ENCODE measurements at regions not wholly inside any gene's neighbourhood (a gene's known extent, or its start where the extent isn't known, plus 50 kb on each side); places are given as distances from the start of the nearest gene placed in this dataset.

- no peak overlapping the region for H3K9ac ChIP-seq (ENCODE audit: control insufficient read depth, extremely low read depth, insufficient read depth, low read length)
- no peaks in the 10 kb centered on the region for H3K36me3 ChIP-seq (ENCODE audit: control insufficient read depth in 2 of 2, extremely low read depth in 1 of 2, insufficient read depth in 2 of 2, low read length in 2 of 2)
- H3K27ac ChIP-seq (ENCODE audit: control insufficient read depth, insufficient read depth, low read length), result no peak overlapping the region
- TF ChIP-seq EZH2 (IDR thresholded peaks at IDR 0.05; ENCODE audit: low read length) (no peak), CTCF (optimal IDR thresholded peaks at IDR 0.05 in 1 of 3, IDR thresholded peaks at IDR 0.05 in 1 of 3, conservative IDR thresholded peaks at IDR 0.05 in 1 of 3; ENCODE audit: extremely low read depth in 1 of 3, insufficient read depth in 2 of 3, low read length in 3 of 3) (no peak)
- H3K27me3 ChIP-seq (ENCODE audit: control insufficient read depth, extremely low read depth, insufficient read depth, low read length), result peaks cover 4% of the 10 kb centered on the region
- no peak for FAIRE-seq
- no peaks in the 10 kb centered on the region for H3K79me2 ChIP-seq (ENCODE audit: control insufficient read depth, insufficient read depth, low read length)
- no peaks in the 10 kb centered on the region for H3K4me1 ChIP-seq (ENCODE audit: control insufficient read depth, extremely low read depth, insufficient read depth, low read length)
- H3K4me2 ChIP-seq (ENCODE audit: control insufficient read depth, extremely low read depth, insufficient read depth, low read depth, low read length), result no peak overlapping the region
- H4K20me1 ChIP-seq (ENCODE audit: control insufficient read depth, extremely low read depth, insufficient read depth, low read length), result no peaks in the 10 kb centered on the region
- dilution Hi-C loops (cut with MboI; ENCODE audit: extremely low pct_ligation_motif_present, low sequenced_read_pairs), result no loop called here
- H3K4me3 ChIP-seq (ENCODE audit: control insufficient read depth in 2 of 3, extremely low read depth in 1 of 3, insufficient read depth in 2 of 3, low read depth in 1 of 3, low read length in 3 of 3), result no peak overlapping the region
- no peaks in the 10 kb centered on the region for H3K9me3 ChIP-seq (ENCODE audit: control insufficient read depth, low read depth, low read length)
- no peak for DNase-seq (ENCODE audit: low read depth, low spot score)
- no peaks in the 10 kb centered on the region for H3K9me1 ChIP-seq (ENCODE audit: control insufficient read depth, extremely low read depth, insufficient read depth, low read length)
- no peak overlapping the region for H2AFZ ChIP-seq (ENCODE audit: control insufficient read depth, low read length)
These were observed 475.0 kb downstream of the MATN1 start for GRCh38 chr1:30248373-30248772.

- no peaks in the 10 kb centered on the region for H3K9me3 ChIP-seq (ENCODE audit: control insufficient read depth, low read depth, low read length)
- H3K27ac ChIP-seq (ENCODE audit: control insufficient read depth, insufficient read depth, low read length), result no peak overlapping the region
- no peak overlapping the region for H3K4me2 ChIP-seq (ENCODE audit: control insufficient read depth, extremely low read depth, insufficient read depth, low read depth, low read length)
- H3K79me2 ChIP-seq (ENCODE audit: control insufficient read depth, insufficient read depth, low read length), result no peaks in the 10 kb centered on the region
- peaks cover 4% of the 10 kb centered on the region for H3K27me3 ChIP-seq (ENCODE audit: control insufficient read depth, extremely low read depth, insufficient read depth, low read length)
- no peak for TF ChIP-seq EZH2 (IDR thresholded peaks at IDR 0.05; ENCODE audit: low read length)
- TF ChIP-seq CTCF (optimal IDR thresholded peaks at IDR 0.05 in 1 of 3, IDR thresholded peaks at IDR 0.05 in 1 of 3, conservative IDR thresholded peaks at IDR 0.05 in 1 of 3; ENCODE audit: extremely low read depth in 1 of 3, insufficient read depth in 2 of 3, low read length in 3 of 3), result no peak
- H3K4me1 ChIP-seq (ENCODE audit: control insufficient read depth, extremely low read depth, insufficient read depth, low read length), result no peaks in the 10 kb centered on the region
- no peak overlapping the region for H3K4me3 ChIP-seq (ENCODE audit: control insufficient read depth in 2 of 3, extremely low read depth in 1 of 3, insufficient read depth in 2 of 3, low read depth in 1 of 3, low read length in 3 of 3)
- H2AFZ ChIP-seq (ENCODE audit: control insufficient read depth, low read length), result no peak overlapping the region
- no peaks in the 10 kb centered on the region for H3K36me3 ChIP-seq (ENCODE audit: control insufficient read depth in 2 of 2, extremely low read depth in 1 of 2, insufficient read depth in 2 of 2, low read length in 2 of 2)
- no peaks in the 10 kb centered on the region for H4K20me1 ChIP-seq (ENCODE audit: control insufficient read depth, extremely low read depth, insufficient read depth, low read length)
- FAIRE-seq (no peak), DNase-seq (ENCODE audit: low read depth, low spot score) (no peak)
- dilution Hi-C loops (cut with MboI; ENCODE audit: extremely low pct_ligation_motif_present, low sequenced_read_pairs), result no loop called here
- H3K9me1 ChIP-seq (ENCODE audit: control insufficient read depth, extremely low read depth, insufficient read depth, low read length), result no peaks in the 10 kb centered on the region
- no peak overlapping the region for H3K9ac ChIP-seq (ENCODE audit: control insufficient read depth, extremely low read depth, insufficient read depth, low read length)
These were observed 478.6 kb downstream of the MATN1 start for GRCh38 chr1:30244801-30245200.

Measured in keratinocyte (primary cell).